H1 (cell line): ENCODE measurements at regions not wholly inside any gene's neighbourhood (a gene's known extent, or its start where the extent isn't known, plus 50 kb on each side); places are given as distances from the start of the nearest gene placed in this dataset.

Experiments
- CTCF ChIA-PET: fragments of 300-600 bp; sonication (Branson Sonifier 250); formaldehyde crosslinking; loops from one replicate; lab custom pipeline; 2021; ENCODE audit not compliant: partially characterized antibody; lab: Charles Lee
- POLR2A ChIA-PET: fragments of 300-600 bp; sonication (Branson Sonifier 250); formaldehyde crosslinking; loops from one replicate; lab custom pipeline; 2021; ENCODE audit warnings: inconsistent platforms; ENCODE audit not compliant: partially characterized antibody; lab: Charles Lee
- DNase-seq, 2 experiments: peaks; one replicate each; pipeline versions ENCODE4 v3.0.0 to v3.0.0-alpha.2; 2010 to 2022; ENCODE audit warnings: low spot score in 2 of 2, low read depth in 1 of 2, mixed read lengths in 1 of 2
- FAIRE-seq: peaks from 2 replicates; lab custom pipeline; 2011; peaks lifted over from hg19 to GRCh38; lab: Jason Lieb, UNC
- H2AFZ ChIP-seq: 2 replicates; pipeline ENCODE4 v1.8.1; 2012; ENCODE audit warnings: low read length, inconsistent platforms
- H2AK5ac ChIP-seq: 2 replicates; pipeline ENCODE4 v1.6.1; 2013; ENCODE audit warnings: low read depth, low read length
- H2BK120ac ChIP-seq: replicated peaks from 2 replicates; pipeline ENCODE3; 2013; ENCODE audit warnings: low read depth, low read length, inconsistent platforms
- H2BK12ac ChIP-seq: 2 replicates; pipeline ENCODE4 v1.6.1; 2013; ENCODE audit warnings: low read depth, low read length
- H2BK15ac ChIP-seq: 2 replicates; pipeline ENCODE4 v1.6.1; 2013; ENCODE audit warnings: low read length
- H2BK20ac ChIP-seq: 2 replicates; pipeline ENCODE4 v1.6.1; 2013; ENCODE audit warnings: low read length
- H2BK5ac ChIP-seq: 2 replicates; pipeline ENCODE4 v1.6.1; 2013; ENCODE audit warnings: low read depth, low read length
- H3K14ac ChIP-seq: 2 replicates; pipeline ENCODE4 v1.6.1; 2013; ENCODE audit warnings: inconsistent platforms; ENCODE audit not compliant: insufficient read length
- H3K18ac ChIP-seq: 2 replicates; pipeline ENCODE4 v1.6.1; 2013; ENCODE audit warnings: low read length; ENCODE audit errors: extremely low read depth
- H3K23ac ChIP-seq: 2 replicates; pipeline ENCODE4 v1.6.1; 2013; ENCODE audit warnings: inconsistent platforms; ENCODE audit not compliant: insufficient read length
- H3K23me2 ChIP-seq: 2 replicates; pipeline ENCODE4 v1.6.1; 2013; ENCODE audit warnings: low read depth, low read length
- H3K27ac ChIP-seq: 2 replicates; pipeline ENCODE4 v1.6.1; 2011; ENCODE audit warnings: low read depth, low read length, inconsistent platforms
- H3K27me3 ChIP-seq, 4 experiments: replicated peaks in 1 of 4; 1 replicate in 1 of 4; 2 replicates in 3 of 4; pipeline versions ENCODE4 v1.6.1 to v1.8.1; 2011 to 2013; ENCODE audit warnings: low read length in 3 of 4, mild to moderate bottlenecking in 3 of 4, inconsistent platforms in 2 of 4, mixed read lengths in 2 of 4, moderate library complexity in 1 of 4; ENCODE audit not compliant: control insufficient read depth in 3 of 4, insufficient read depth in 3 of 4; ENCODE audit errors: extremely low read depth in 1 of 4
- H3K36me3 ChIP-seq, 4 experiments: 2 replicates each; pipeline versions ENCODE4 v1.6.1 to v1.8.1; 2011 to 2013; ENCODE audit warnings: mild to moderate bottlenecking in 4 of 4, low read length in 3 of 4, moderate library complexity in 2 of 4, control low read depth in 1 of 4, inconsistent platforms in 1 of 4; ENCODE audit not compliant: insufficient read depth in 4 of 4, control insufficient read depth in 2 of 4
- H3K4ac ChIP-seq: replicated peaks from 2 replicates; pipeline ENCODE3; 2013; ENCODE audit warnings: low read length, low read depth, mixed read lengths, inconsistent platforms; ENCODE audit not compliant: insufficient read length
- H3K4me1 ChIP-seq, 4 experiments: replicated peaks in 1 of 4; 1 replicate in 1 of 4; 2 replicates in 3 of 4; pipeline versions ENCODE4 v1.6.1 to v1.8.1; 2011 to 2013; ENCODE audit warnings: low read length in 3 of 4, inconsistent platforms in 2 of 4, mixed read lengths in 1 of 4; ENCODE audit not compliant: insufficient read depth in 4 of 4, control insufficient read depth in 3 of 4
- H3K4me2 ChIP-seq, 2 experiments: 2 replicates each; pipeline versions ENCODE4 v1.6.1 to v1.8.1; 2011 to 2013; ENCODE audit warnings: low read depth in 2 of 2, low read length in 2 of 2, control low read depth in 1 of 2, inconsistent platforms in 1 of 2, mild to moderate bottlenecking in 1 of 2; ENCODE audit not compliant: insufficient read depth in 1 of 2
- H3K4me3 ChIP-seq, 4 experiments: fragments of 200-600, 300-600 bp in 1 of 4; sonication (generic), shearing (Covaris generic), sonication (Bioruptor Twin) in 1 of 4; 2 replicates each; pipeline versions ENCODE4 v1.5.1 to v1.8.1; 2011 to 2016; ENCODE audit warnings: low read length in 4 of 4, low read depth in 3 of 4, control low read depth in 2 of 4, inconsistent platforms in 2 of 4, mild to moderate bottlenecking in 2 of 4, mixed read lengths in 1 of 4, moderate library complexity in 1 of 4; ENCODE audit not compliant: insufficient read depth in 2 of 4; ENCODE audit errors: extremely low read depth in 1 of 4
- H3K56ac ChIP-seq: replicated peaks from 2 replicates; pipeline ENCODE3; 2013; ENCODE audit warnings: low read depth, mild to moderate bottlenecking, mixed read lengths, low read length, inconsistent platforms; ENCODE audit not compliant: insufficient read length
- H3K79me1 ChIP-seq: 2 replicates; pipeline ENCODE4 v1.6.1; 2013; ENCODE audit warnings: low read depth, low read length, control low read depth
- H3K79me2 ChIP-seq, 2 experiments: 2 replicates each; pipeline versions ENCODE4 v1.6.1 to v1.8.1; 2012 to 2013; ENCODE audit warnings: low read length in 2 of 2, mild to moderate bottlenecking in 2 of 2, inconsistent platforms in 1 of 2; ENCODE audit not compliant: insufficient read depth in 2 of 2, control insufficient read depth in 1 of 2
- H3K9ac ChIP-seq, 4 experiments: replicated peaks in 1 of 4; 1 replicate in 1 of 4; 2 replicates in 3 of 4; pipeline versions ENCODE4 v1.6.1 to v1.8.1; 2011 to 2013; ENCODE audit warnings: low read depth in 3 of 4, low read length in 3 of 4, control low read depth in 2 of 4, mild to moderate bottlenecking in 2 of 4, moderate library complexity in 2 of 4, inconsistent platforms in 1 of 4; ENCODE audit errors: extremely low read depth in 1 of 4
- H3K9me3 ChIP-seq, 2 experiments: 2 replicates each; pipeline versions ENCODE4 v1.6.1 to v1.8.1; 2012 to 2013; ENCODE audit warnings: mild to moderate bottlenecking in 2 of 2, moderate library complexity in 2 of 2, control low read depth in 1 of 2, inconsistent platforms in 1 of 2, low read depth in 1 of 2, low read length in 1 of 2, mixed read lengths in 1 of 2; ENCODE audit not compliant: insufficient read depth in 2 of 2
- H4K20me1 ChIP-seq, 2 experiments: replicated peaks in 1 of 2; 2 replicates each; pipeline versions ENCODE3 to v1.8.1; 2011 to 2013; ENCODE audit warnings: inconsistent platforms in 2 of 2, low read length in 2 of 2, mild to moderate bottlenecking in 1 of 2; ENCODE audit not compliant: insufficient read depth in 2 of 2, control insufficient read depth in 1 of 2
- H4K5ac ChIP-seq: 2 replicates; pipeline ENCODE4 v1.6.1; 2013; ENCODE audit warnings: low read length, low read depth, mixed read lengths, inconsistent platforms; ENCODE audit not compliant: insufficient read length
- H4K8ac ChIP-seq: 2 replicates; pipeline ENCODE4 v1.8.0; 2013; ENCODE audit warnings: mild to moderate bottlenecking, moderate library complexity, low read length, inconsistent platforms; ENCODE audit not compliant: insufficient read depth; ENCODE audit errors: extremely low read depth
- H4K91ac ChIP-seq: replicated peaks from 2 replicates; pipeline ENCODE3; 2013; ENCODE audit warnings: low read length, mixed read lengths, inconsistent platforms; ENCODE audit not compliant: insufficient read length
- GABPA ChIP-seq: IDR thresholded peaks from 2 replicates; pipeline ENCODE4 v1.6.1; 2011; ENCODE audit warnings: mild to moderate bottlenecking, low read length, moderate library complexity, borderline replicate concordance; ENCODE audit not compliant: insufficient read depth
- KDM4A ChIP-seq: IDR thresholded peaks from one replicate; pipeline ENCODE4 v1.7.1; 2012; ENCODE audit warnings: low read depth, mild to moderate bottlenecking, moderate library complexity, low read length, inconsistent platforms; ENCODE audit not compliant: severe bottlenecking

- H4K91ac ChIP-seq = no peak overlapping the region
- no peak overlapping the region for H3K4ac ChIP-seq
- no peak overlapping the region for H2BK12ac ChIP-seq
- H2AFZ ChIP-seq = no peak overlapping the region
- H2BK20ac ChIP-seq = no peak overlapping the region
- FAIRE-seq (no peak), DNase-seq (no peak)
- no peak overlapping the region for H3K23ac ChIP-seq
- POLR2A ChIA-PET = no interaction called here
- no peak overlapping the region for H4K5ac ChIP-seq
- no peak overlapping the region for H3K18ac ChIP-seq
- no peak overlapping the region for H3K9ac ChIP-seq
- H3K14ac ChIP-seq = no peak overlapping the region
- H3K56ac ChIP-seq = no peak overlapping the region
- no peak for TF ChIP-seq GABPA
- TF ChIP-seq KDM4A = no peak
- no peak overlapping the region for H4K8ac ChIP-seq
- H3K27ac ChIP-seq = no peak overlapping the region
- H2BK15ac ChIP-seq = no peak overlapping the region
- H3K79me1 ChIP-seq = no peaks in the 10 kb centered on the region
- no peaks in the 10 kb centered on the region for H3K79me2 ChIP-seq
- H3K27me3 ChIP-seq = no peaks in the 10 kb centered on the region
- no peak overlapping the region for H2BK5ac ChIP-seq
- H2AK5ac ChIP-seq = no peak overlapping the region
- CTCF ChIA-PET = no interaction called here
- no peak overlapping the region for H3K4me3 ChIP-seq
- H2BK120ac ChIP-seq = no peak overlapping the region
- H3K9me3 ChIP-seq = no peaks in the 10 kb centered on the region
- H3K4me1 ChIP-seq = no peaks in the 10 kb centered on the region
- no peaks in the 10 kb centered on the region for H3K23me2 ChIP-seq
- H4K20me1 ChIP-seq = no peaks in the 10 kb centered on the region
- no peaks in the 10 kb centered on the region for H3K36me3 ChIP-seq
- no peak overlapping the region for H3K4me2 ChIP-seq
Observed at GRCh38 chr10:58943960-58944359, 232.5 kb upstream of the PHYHIPL start.
